ENCODE measurements at regions not wholly inside any gene's neighbourhood (a gene's known extent, or its start where the extent isn't known, plus 50 kb on each side); places are given as distances from the start of the nearest gene placed in this dataset.

GRCh38 chr9:88784960-88785359 is 206.3 kb upstream of the S1PR3 start:
- 100% methylated on average over 1 of the region's 3 CpGs; no CpG with 5 or more reads in 1 of the 2 experiments for WGBS, 2 experiments (ENCODE audit: extremely low coverage in 2 of 2, insufficient read length in 1 of 2)
- Histone ChIP-seq H3K36me3 (ENCODE audit: control insufficient read depth, insufficient read depth, low read length) (no peaks in the 10 kb centered on the region), H3K4me2 (ENCODE audit: low read depth, low read length) (no peak overlapping the region), H2BK120ac (ENCODE audit: low read depth, low read length) (no peak overlapping the region), H2AK5ac (ENCODE audit: low read depth, low read length) (no peak overlapping the region), H3K18ac (ENCODE audit: low read depth, low read length) (no peak overlapping the region), H2AK9ac (replicated peaks; ENCODE audit: low read depth, low read length, poor library complexity) (no peak overlapping the region), H3K27me3 (ENCODE audit: control insufficient read depth, insufficient read depth, low read length) (no peaks in the 10 kb centered on the region), H3K27ac (ENCODE audit: insufficient read depth, low read length) (no peak overlapping the region), H2BK15ac (ENCODE audit: low read depth, low read length) (no peak overlapping the region), H3K79me1 (ENCODE audit: low read depth in 1 of 2, low read length in 2 of 2) (no peaks in the 10 kb centered on the region), H3K9me3 (ENCODE audit: control insufficient read depth, insufficient read depth, low read length) (no peaks in the 10 kb centered on the region), H3K23ac (ENCODE audit: low read depth, low read length) (no peak overlapping the region), H4K20me1 (ENCODE audit: insufficient read depth, low read length) (no peaks in the 10 kb centered on the region), H2BK5ac (ENCODE audit: low read depth, low read length, poor library complexity, severe bottlenecking) (no peak overlapping the region), H2BK20ac (ENCODE audit: low read depth, low read length) (no peak overlapping the region), H3K9me1 (ENCODE audit: insufficient read depth, low read length) (peaks cover 7% of the 10 kb centered on the region), H4K91ac (ENCODE audit: insufficient read depth, low read depth, low read length) (no peak overlapping the region), H3K4ac (ENCODE audit: low read depth, low read length) (no peak overlapping the region), H3K4me3 (ENCODE audit: insufficient read depth, low read depth, low read length) (no peak overlapping the region), H3K56ac (ENCODE audit: extremely low read depth, insufficient read depth, low read length) (no peak overlapping the region), H3K4me1 (ENCODE audit: control insufficient read depth, insufficient read depth, low read length) (peaks cover 14% of the 10 kb centered on the region), H2AFZ (replicated peaks; ENCODE audit: low read length, poor library complexity) (no peak overlapping the region), H4K5ac (ENCODE audit: low read depth, low read length) (no peak overlapping the region), H4K8ac (ENCODE audit: low read depth in 2 of 2, low read length in 2 of 2) (no peak overlapping the region), H3K9ac (ENCODE audit: low read depth, low read length) (no peak overlapping the region), H3K14ac (replicated peaks; ENCODE audit: low read depth, low read length) (no peak overlapping the region)
- POLR2A ChIA-PET (ENCODE audit: unreplicated experiment) = no interaction called here
- ATAC-seq (ENCODE audit: low read depth) = no peak
- dilution Hi-C loops (cut with HindIII; ENCODE audit: low sequenced_read_pairs, unreplicated experiment) (no loop called here), intact Hi-C loops (cut with micrococcal nuclease) (loop anchor here (5.0 kb wide), 1 partner anchor 207 kb away; the partner anchor contains the start of gene S1PR3), in situ Hi-C loops (cut with MboI; ENCODE audit: low sequenced_read_pairs) (no loop called here)
- no peak for TF ChIP-seq BHLHE40 (IDR thresholded peaks at IDR 0.05; ENCODE audit: low read depth, low read length)
- no peak for TF ChIP-seq NFE2L2 (IDR thresholded peaks at IDR 0.05; ENCODE audit: low read depth, low read length)
- no peak for TF ChIP-seq SMC3 (IDR thresholded peaks at IDR 0.05; ENCODE audit: low read depth, low read length)
- TF ChIP-seq POLR2A (IDR thresholded peaks at IDR 0.05; ENCODE audit: low read depth, low read length) = no peak
- TF ChIP-seq FOS (IDR thresholded peaks at IDR 0.05; ENCODE audit: low read depth, low read length) = no peak
- no peak for TF ChIP-seq RCOR1 (IDR thresholded peaks at IDR 0.05; ENCODE audit: insufficient replicate concordance, low read length)
- TF ChIP-seq RFX5 (IDR thresholded peaks at IDR 0.05; ENCODE audit: low read depth, low read length) = no peak
- no TSS peak for BruUV-seq (replicated peaks)
- DNase-seq = no peak
- CTCF ChIA-PET = no interaction called here

Measured in IMR-90 (cell line).